ENCODE measurements at regions not wholly inside any gene's neighbourhood (a gene's known extent, or its start where the extent isn't known, plus 50 kb on each side); places are given as distances from the start of the nearest gene placed in this dataset.

DNA sequence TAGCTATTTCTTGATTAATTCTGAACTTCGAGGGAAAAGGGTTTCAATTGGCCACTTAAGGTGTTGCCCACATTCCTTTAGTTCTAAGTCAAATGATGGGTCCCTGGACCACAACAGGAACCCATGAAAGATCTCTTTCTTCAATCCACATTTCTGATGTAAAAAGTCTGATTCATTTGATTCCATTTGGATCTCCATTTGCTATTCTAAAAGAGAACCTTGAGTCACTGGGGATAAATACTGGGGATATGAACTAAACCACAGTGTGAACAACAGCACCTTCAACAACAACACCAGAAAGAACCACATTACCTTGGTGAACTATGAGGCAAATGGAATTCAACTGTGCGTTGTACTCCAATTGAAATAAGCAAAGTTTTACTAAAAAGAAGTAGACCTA is 108.9 kb upstream of the IRX5 start:
- no peak for TF ChIP-seq MYC (IDR thresholded peaks at IDR 0.05; ENCODE audit: low read depth, low read length)
- TF ChIP-seq, protein P1, sequence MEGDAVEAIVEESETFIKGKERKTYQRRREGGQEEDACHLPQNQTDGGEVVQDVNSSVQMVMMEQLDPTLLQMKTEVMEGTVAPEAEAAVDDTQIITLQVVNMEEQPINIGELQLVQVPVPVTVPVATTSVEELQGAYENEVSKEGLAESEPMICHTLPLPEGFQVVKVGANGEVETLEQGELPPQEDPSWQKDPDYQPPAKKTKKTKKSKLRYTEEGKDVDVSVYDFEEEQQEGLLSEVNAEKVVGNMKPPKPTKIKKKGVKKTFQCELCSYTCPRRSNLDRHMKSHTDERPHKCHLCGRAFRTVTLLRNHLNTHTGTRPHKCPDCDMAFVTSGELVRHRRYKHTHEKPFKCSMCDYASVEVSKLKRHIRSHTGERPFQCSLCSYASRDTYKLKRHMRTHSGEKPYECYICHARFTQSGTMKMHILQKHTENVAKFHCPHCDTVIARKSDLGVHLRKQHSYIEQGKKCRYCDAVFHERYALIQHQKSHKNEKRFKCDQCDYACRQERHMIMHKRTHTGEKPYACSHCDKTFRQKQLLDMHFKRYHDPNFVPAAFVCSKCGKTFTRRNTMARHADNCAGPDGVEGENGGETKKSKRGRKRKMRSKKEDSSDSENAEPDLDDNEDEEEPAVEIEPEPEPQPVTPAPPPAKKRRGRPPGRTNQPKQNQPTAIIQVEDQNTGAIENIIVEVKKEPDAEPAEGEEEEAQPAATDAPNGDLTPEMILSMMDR (IDR thresholded peaks at IDR 0.05; ENCODE audit: low read depth, low read length): no peak
- TF ChIP-seq POLR2A (IDR thresholded peaks at IDR 0.05; ENCODE audit: extremely low read depth, insufficient read length): no peak
- TF ChIP-seq, protein P2, sequence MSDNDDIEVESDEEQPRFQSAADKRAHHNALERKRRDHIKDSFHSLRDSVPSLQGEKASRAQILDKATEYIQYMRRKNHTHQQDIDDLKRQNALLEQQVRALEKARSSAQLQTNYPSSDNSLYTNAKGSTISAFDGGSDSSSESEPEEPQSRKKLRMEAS (IDR thresholded peaks at IDR 0.05; ENCODE audit: low read depth, low read length): no peak
- no peak overlapping the region for H3K4me3 ChIP-seq (ENCODE audit: low read depth, low read length)
- no peak for DNase-seq (ENCODE audit: low read depth)

DNA sequence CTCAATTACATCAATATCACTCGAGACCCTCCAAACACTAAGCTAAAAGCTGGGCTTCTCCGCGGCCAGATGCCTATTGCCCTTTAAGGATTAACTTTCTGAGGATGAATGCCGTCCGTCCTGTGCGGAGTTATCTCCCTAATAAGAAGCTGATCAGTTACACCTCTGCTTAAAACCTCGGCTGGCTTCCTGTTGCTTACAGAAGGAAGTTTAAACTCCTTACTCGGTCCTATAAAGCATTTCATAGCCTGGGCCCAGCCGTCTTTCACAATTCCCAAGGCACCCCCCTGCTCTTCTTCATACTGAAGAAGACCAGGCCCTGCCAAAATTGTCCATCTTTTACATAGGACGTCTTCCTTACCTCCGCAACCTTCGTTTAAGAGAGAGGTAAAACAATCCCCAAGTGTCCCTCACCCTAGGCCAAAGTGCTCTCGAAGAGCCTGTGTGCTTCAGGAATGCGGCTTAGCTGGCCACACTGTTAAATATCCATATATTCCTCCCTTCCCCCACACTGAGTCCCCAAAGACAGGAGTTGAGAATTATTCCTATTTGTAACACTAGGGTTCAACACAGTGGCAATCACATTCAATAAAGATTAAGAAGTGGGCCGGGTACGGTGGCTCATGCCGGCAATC is 112.6 kb upstream of the IRX5 start:
- TF ChIP-seq, protein P2 (IDR thresholded peaks at IDR 0.05; ENCODE audit: low read depth, low read length): no peak
- TF ChIP-seq, protein P1 (IDR thresholded peaks at IDR 0.05; ENCODE audit: low read depth, low read length): no peak
- TF ChIP-seq POLR2A (IDR thresholded peaks at IDR 0.05; ENCODE audit: extremely low read depth, insufficient read length) (no peak), MYC (IDR thresholded peaks at IDR 0.05; ENCODE audit: low read depth, low read length) (no peak)
- peak; percentile 23 for DNase-seq (ENCODE audit: low read depth)
- no peak overlapping the region for H3K4me3 ChIP-seq (ENCODE audit: low read depth, low read length)

DNA sequence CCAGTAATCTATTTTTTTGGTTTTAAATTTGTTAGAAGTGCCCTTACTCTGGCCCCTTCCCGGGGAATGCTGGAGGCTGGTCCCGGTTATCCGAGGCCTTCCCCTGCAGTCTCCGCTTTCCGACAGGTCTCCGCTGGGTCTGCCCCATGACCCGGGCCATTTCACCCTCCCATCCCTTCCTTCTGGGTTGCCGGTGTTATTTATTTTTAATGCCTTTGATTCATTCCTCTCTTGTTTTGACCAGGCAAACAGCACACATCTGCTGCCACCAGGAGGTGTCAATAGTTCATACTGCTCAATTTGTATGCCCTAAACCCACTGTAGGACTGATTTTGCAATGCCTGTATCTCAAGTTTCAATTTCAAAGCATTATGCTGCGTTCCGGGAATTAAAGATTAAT is 113.2 kb upstream of the IRX5 start:
- DNase-seq (ENCODE audit: low read depth): peak; percentile 60
- no peak overlapping the region for H3K4me3 ChIP-seq (ENCODE audit: low read depth, low read length)
- TF ChIP-seq MYC (IDR thresholded peaks at IDR 0.05; ENCODE audit: low read depth, low read length): no peak
- TF ChIP-seq, protein P1 (IDR thresholded peaks at IDR 0.05; ENCODE audit: low read depth, low read length): peak; percentile 32
- no peak for TF ChIP-seq POLR2A (IDR thresholded peaks at IDR 0.05; ENCODE audit: extremely low read depth, insufficient read length)
- TF ChIP-seq, protein P2 (IDR thresholded peaks at IDR 0.05; ENCODE audit: low read depth, low read length): no peak

DNA sequence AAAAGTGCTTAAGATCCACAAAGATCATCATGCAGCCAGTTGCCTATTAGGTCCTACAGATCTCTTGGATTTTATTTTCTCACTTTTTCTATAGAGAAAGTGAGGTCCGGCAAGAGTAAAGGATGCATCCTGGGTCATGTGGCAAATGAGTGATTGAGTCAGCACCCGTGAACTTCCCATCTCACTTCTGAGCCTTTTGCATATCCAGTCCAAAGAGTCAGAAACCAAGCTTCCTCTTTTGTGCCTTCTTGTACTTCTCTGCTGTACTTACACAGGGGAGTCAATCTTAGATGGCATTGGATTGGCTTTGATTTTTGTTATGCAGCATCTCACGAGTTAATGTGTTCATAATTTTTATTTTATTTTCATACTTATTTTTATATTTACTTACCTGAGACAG is 114.2 kb upstream of the IRX5 start:
- peak; percentile 77 for DNase-seq (ENCODE audit: low read depth)
- TF ChIP-seq MYC (IDR thresholded peaks at IDR 0.05; ENCODE audit: low read depth, low read length): no peak
- TF ChIP-seq, protein P2 (IDR thresholded peaks at IDR 0.05; ENCODE audit: low read depth, low read length): peak; percentile 30; the same call in 1 of the 2 replicates
- no peak overlapping the region for H3K4me3 ChIP-seq (ENCODE audit: low read depth, low read length)

DNA sequence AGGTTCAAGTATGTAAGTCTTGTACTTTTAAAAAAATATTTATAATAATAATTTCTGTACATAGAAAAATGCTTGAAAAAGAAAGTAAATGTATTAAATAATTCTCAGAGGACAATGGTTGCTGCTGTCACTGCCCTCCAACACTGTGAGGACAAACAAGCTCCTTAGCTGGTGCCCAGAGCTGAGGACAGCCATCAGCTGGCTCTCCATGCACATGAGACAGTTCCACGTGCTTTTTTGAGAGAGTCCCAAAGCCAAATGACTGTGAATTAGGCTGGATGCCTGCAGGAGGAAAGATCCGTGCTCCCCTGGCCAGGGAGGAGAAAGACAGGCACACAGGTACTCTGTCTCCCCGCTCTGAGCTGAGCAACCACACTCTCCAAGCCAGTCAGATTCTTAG is 115.5 kb upstream of the IRX5 start:
- no peak overlapping the region for H3K4me3 ChIP-seq (ENCODE audit: low read depth, low read length)

DNA sequence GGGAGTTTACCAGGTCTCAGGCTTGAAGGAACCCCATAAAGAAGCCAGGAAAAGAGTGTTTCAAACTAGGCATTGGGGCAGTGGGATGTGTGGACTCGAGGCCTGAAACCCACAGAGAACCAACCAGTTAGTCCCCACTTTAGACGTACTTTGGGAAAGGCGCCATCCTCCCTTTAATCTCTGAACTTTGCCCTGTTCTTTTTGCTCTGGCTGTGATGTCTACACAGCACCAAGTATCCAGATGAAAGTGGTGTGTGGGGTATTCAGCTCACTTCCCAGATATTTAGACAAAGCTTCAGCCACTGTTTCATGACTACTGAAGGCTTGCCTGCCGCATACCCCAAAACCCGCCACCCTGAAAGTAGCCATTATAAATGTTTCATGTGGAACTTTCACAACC is 116.9 kb upstream of the IRX5 start:
- no peak overlapping the region for H3K4me3 ChIP-seq (ENCODE audit: low read depth, low read length)
- DNase-seq (ENCODE audit: low read depth): no peak
- TF ChIP-seq, protein P2 (IDR thresholded peaks at IDR 0.05; ENCODE audit: low read depth, low read length): no peak
- no peak for TF ChIP-seq MYC (IDR thresholded peaks at IDR 0.05; ENCODE audit: low read depth, low read length)
- no peak for TF ChIP-seq POLR2A (IDR thresholded peaks at IDR 0.05; ENCODE audit: extremely low read depth, insufficient read length)
- TF ChIP-seq, protein P1 (IDR thresholded peaks at IDR 0.05; ENCODE audit: low read depth, low read length): no peak

More for the DNA sequence above, 115.5 kb upstream of the IRX5 start:
- DNase-seq (ENCODE audit: low read depth): no peak
- TF ChIP-seq MYC (IDR thresholded peaks at IDR 0.05; ENCODE audit: low read depth, low read length) (no peak), POLR2A (IDR thresholded peaks at IDR 0.05; ENCODE audit: extremely low read depth, insufficient read length) (no peak)
- TF ChIP-seq, protein P1 (IDR thresholded peaks at IDR 0.05; ENCODE audit: low read depth, low read length): no peak
- TF ChIP-seq, protein P2 (IDR thresholded peaks at IDR 0.05; ENCODE audit: low read depth, low read length): no peak
